RWPE1 (cell line): ENCODE measurements at regions not wholly inside any gene's neighbourhood (a gene's known extent, or its start where the extent isn't known, plus 50 kb on each side); places are given as distances from the start of the nearest gene placed in this dataset.
A peak's percentile ranks its signal among the peaks of the same experiment; 100 is the strongest.

Experiments used
- CTCF ChIA-PET: fragments of 350-600 bp; sonication (Branson Sonifier 250); formaldehyde crosslinking; extraction: SDS; loops from one replicate; lab custom pipeline; 2021; lab: Yijun Ruan, JAX
- POLR2A ChIA-PET: fragments of 400-600 bp; formaldehyde crosslinking; extraction: SDS; loops from one replicate; lab custom pipeline; 2020; ENCODE audit warnings: antibody characterized with exemption; ENCODE audit not compliant: low non-redundant PET; lab: Yijun Ruan, JAX
- DNase-seq: peaks from one replicate; pipeline ENCODE4 v3.0.0; 2012; ENCODE audit warnings: low spot score
- H3K27ac ChIP-seq: fragments of 450-650 bp; 2 replicates; pipeline ENCODE4 v1.5.1; 2017
- CTCF ChIP-seq: fragments of 450-650 bp; conservative IDR thresholded peaks from 2 replicates; pipeline ENCODE4 v1.5.1; 2017; ENCODE audit warnings: low read depth, mild to moderate bottlenecking

GRCh38 chr11:101729406-101730078, 145.7 kb upstream of the TRPC6 start:
- no peak overlapping the region for H3K27ac ChIP-seq
- POLR2A ChIA-PET = no interaction called here
- CTCF ChIA-PET = no interaction called here
- DNase-seq = no peak
- no peak for TF ChIP-seq CTCF

- POLR2A ChIA-PET = no interaction called here
- H3K27ac ChIP-seq = no peak overlapping the region
- no peak for TF ChIP-seq CTCF
- CTCF ChIA-PET = no interaction called here
- no peak for DNase-seq
Observed at GRCh38 chr11:101727451-101727850, 143.6 kb upstream of the TRPC6 start.

- ChIA-PET CTCF (no interaction called here), POLR2A (no interaction called here)
- no peak overlapping the region for H3K27ac ChIP-seq
- no peak for DNase-seq
- TF ChIP-seq CTCF = no peak
Observed at GRCh38 chr11:101726988-101727387, 143.2 kb upstream of the TRPC6 start.

GRCh38 chr11:101723371-101723770, 139.6 kb upstream of the TRPC6 start:
- TF ChIP-seq CTCF = no peak
- H3K27ac ChIP-seq = no peak overlapping the region
- ChIA-PET POLR2A (no interaction called here), CTCF (interaction anchor here (0.6 kb wide), 1 partner anchor 583 kb away, joined by 3 read pairs; no protein-coding TSS in a partner anchor)
- no peak for DNase-seq

- peak; percentile 81 for DNase-seq
- POLR2A ChIA-PET = no interaction called here
- CTCF ChIA-PET = interaction anchor here (0.7 kb wide), 1 partner anchor 18 kb away, joined by 3 read pairs; no protein-coding TSS in a partner anchor
- no peak for TF ChIP-seq CTCF
- no peak overlapping the region for H3K27ac ChIP-seq
Observed at GRCh38 chr11:101721270-101721669, 137.5 kb upstream of the TRPC6 start.

- DNase-seq = peak; percentile 13
- TF ChIP-seq CTCF = no peak
- CTCF ChIA-PET = no interaction called here
Observed at GRCh38 chr11:101718402-101718801, 134.6 kb upstream of the TRPC6 start.

More at GRCh38 chr11:101718402-101718801, 134.6 kb upstream of the TRPC6 start:
- POLR2A ChIA-PET = no interaction called here
- no peak overlapping the region for H3K27ac ChIP-seq
